Caco-2 (cell line): ENCODE measurements at regions not wholly inside any gene's neighbourhood (a gene's known extent, or its start where the extent isn't known, plus 50 kb on each side); places are given as distances from the start of the nearest gene placed in this dataset.

Experiments used
- BruUV-seq: library from RNA; stranded (reverse); fragments of 400-500 nt; replicated peaks from 2 replicates; lab custom pipeline; 2021; lab: Mats Ljungman, UMichigan
- CTCF ChIA-PET: fragments of 300-600 bp; sonication (Branson Sonifier 250); formaldehyde crosslinking; loops from one replicate; lab custom pipeline; 2022; ENCODE audit warnings: antibody characterized with exemption; lab: Charles Lee
- POLR2A ChIA-PET: fragments of 300-600 bp; sonication (Branson Sonifier 250); formaldehyde crosslinking; loops from one replicate; lab custom pipeline; 2022; ENCODE audit warnings: antibody characterized with exemption; lab: Charles Lee
- DNase-seq, 2 experiments: peaks; one replicate each; pipeline versions ENCODE4 v3.0.0 to v3.0.0-alpha.2; 2020 to 2022
- H3K27me3 ChIP-seq: replicated peaks from 2 replicates; pipeline ENCODE4 v1.6.0; 2011; ENCODE audit warnings: low read length; ENCODE audit not compliant: control insufficient read depth, insufficient read depth
- H3K36me3 ChIP-seq: 2 replicates; pipeline ENCODE4 v1.5.1; 2011; ENCODE audit warnings: low read length; ENCODE audit not compliant: control insufficient read depth, insufficient read depth
- H3K4me1 ChIP-seq: fragments of 250-450 bp; sonication (Bioruptor Pico); 2 replicates; pipeline ENCODE4 v1.5.1; 2020; ENCODE audit warnings: mild to moderate bottlenecking
- H3K4me3 ChIP-seq: 2 replicates; pipeline ENCODE4 v1.5.1; 2011; ENCODE audit warnings: low read depth, mild to moderate bottlenecking, control low read depth, low read length
- H3K9me3 ChIP-seq: fragments of 250-450 bp; sonication (Bioruptor Pico); 2 replicates; pipeline ENCODE4 v1.5.1; 2020; ENCODE audit warnings: mild to moderate bottlenecking, moderate library complexity
- H3K27ac Mint-ChIP-seq: one replicate; pipeline ENCODE4 v1.8.0; 2022; ENCODE audit warnings: mixed read lengths; ENCODE audit not compliant: unreplicated experiment
- H3K27me3 Mint-ChIP-seq: one replicate; pipeline ENCODE4 v1.8.0; 2022; ENCODE audit warnings: mixed read lengths; ENCODE audit not compliant: insufficient read depth, unreplicated experiment
- H3K36me3 Mint-ChIP-seq: one replicate; pipeline ENCODE4 v1.8.0; 2022; ENCODE audit warnings: mild to moderate bottlenecking, mixed read lengths; ENCODE audit not compliant: insufficient read depth, unreplicated experiment
- H3K4me1 Mint-ChIP-seq: one replicate; pipeline ENCODE4 v1.8.0; 2022; ENCODE audit warnings: low read depth, mixed read lengths; ENCODE audit not compliant: unreplicated experiment
- H3K4me3 Mint-ChIP-seq: one replicate; pipeline ENCODE4 v1.8.0; 2022; ENCODE audit warnings: mild to moderate bottlenecking, moderate library complexity, mixed read lengths; ENCODE audit not compliant: unreplicated experiment
- H3K9me3 Mint-ChIP-seq: one replicate; pipeline ENCODE4 v1.8.0; 2022; ENCODE audit warnings: mixed read lengths; ENCODE audit not compliant: unreplicated experiment
- CTCF ChIP-seq, 2 experiments: fragments of 200-600 bp in 1 of 2; IDR thresholded peaks; 1 replicate in 1 of 2; 2 replicates in 1 of 2; pipeline versions ENCODE4 v1.5.1 to v1.8.0; 2011 to 2022; ENCODE audit warnings: antibody characterized with exemption in 1 of 2, control low read depth in 1 of 2, inconsistent platforms in 1 of 2, low read depth in 1 of 2, low read length in 1 of 2, mild to moderate bottlenecking in 1 of 2, moderate library complexity in 1 of 2; ENCODE audit not compliant: insufficient read depth in 1 of 2, severe bottlenecking in 1 of 2, unreplicated experiment in 1 of 2
- intact Hi-C: fragments of 100-400 bp; cut with micrococcal nuclease; formaldehyde crosslinking; loops from one replicate; pipeline ENCODE4 v1.10.0; 2022; ENCODE audit not compliant: unreplicated experiment

- Mint-ChIP-seq H3K4me1 (no peaks in the 10 kb centered on the region), H3K36me3 (no peaks in the 10 kb centered on the region), H3K4me3 (no peak overlapping the region), H3K9me3 (peaks cover 9% of the 10 kb centered on the region), H3K27me3 (no peaks in the 10 kb centered on the region), H3K27ac (no peak overlapping the region)
- intact Hi-C loops = no loop called here
- ChIA-PET POLR2A (no interaction called here), CTCF (no interaction called here)
- Histone ChIP-seq H3K9me3 (no peaks in the 10 kb centered on the region), H3K27me3 (no peaks in the 10 kb centered on the region), H3K4me1 (no peaks in the 10 kb centered on the region), H3K36me3 (no peaks in the 10 kb centered on the region), H3K4me3 (no peak overlapping the region)
- TF ChIP-seq CTCF (IDR thresholded peaks at IDR 0.05; ENCODE audit: insufficient read depth in 1 of 2, low read depth in 1 of 2, low read length in 1 of 2, severe bottlenecking in 1 of 2, unreplicated experiment in 1 of 2) = no peak
- BruUV-seq = no TSS peak
- no peak for DNase-seq
These were observed 80.7 kb downstream of the TFAP2B start for GRCh38 chr6:50899306-50899870.

GRCh38 chr6:50902260-50902659 is 83.6 kb downstream of the TFAP2B start:
- CTCF ChIA-PET = no interaction called here

GRCh38 chr6:50905297-50905696 is 86.6 kb downstream of the TFAP2B start:
- TF ChIP-seq CTCF (IDR thresholded peaks at IDR 0.05; ENCODE audit: insufficient read depth in 1 of 2, low read depth in 1 of 2, low read length in 1 of 2, severe bottlenecking in 1 of 2, unreplicated experiment in 1 of 2) = no peak
- Histone ChIP-seq H3K4me3 (no peak overlapping the region), H3K27me3 (no peaks in the 10 kb centered on the region), H3K36me3 (no peaks in the 10 kb centered on the region), H3K9me3 (no peaks in the 10 kb centered on the region), H3K4me1 (no peaks in the 10 kb centered on the region)
- Mint-ChIP-seq H3K4me3 (no peak overlapping the region), H3K4me1 (no peaks in the 10 kb centered on the region), H3K27ac (no peak overlapping the region), H3K9me3 (no peaks in the 10 kb centered on the region), H3K27me3 (no peaks in the 10 kb centered on the region), H3K36me3 (no peaks in the 10 kb centered on the region)
- ChIA-PET CTCF (no interaction called here), POLR2A (no interaction called here)
- DNase-seq = no peak
- no TSS peak for BruUV-seq
- intact Hi-C loops = no loop called here

More at GRCh38 chr6:50902260-50902659, 83.6 kb downstream of the TFAP2B start:
- no TSS peak for BruUV-seq
- Histone ChIP-seq H3K4me3 (no peak overlapping the region), H3K4me1 (no peaks in the 10 kb centered on the region), H3K27me3 (no peaks in the 10 kb centered on the region), H3K9me3 (no peaks in the 10 kb centered on the region), H3K36me3 (no peaks in the 10 kb centered on the region)
- Mint-ChIP-seq H3K27me3 (no peaks in the 10 kb centered on the region), H3K4me3 (no peak overlapping the region), H3K4me1 (no peaks in the 10 kb centered on the region), H3K36me3 (no peaks in the 10 kb centered on the region), H3K9me3 (no peaks in the 10 kb centered on the region), H3K27ac (no peak overlapping the region)
- intact Hi-C loops = no loop called here
- TF ChIP-seq CTCF (IDR thresholded peaks at IDR 0.05; ENCODE audit: insufficient read depth in 1 of 2, low read depth in 1 of 2, low read length in 1 of 2, severe bottlenecking in 1 of 2, unreplicated experiment in 1 of 2) = no peak
- DNase-seq = no peak
- POLR2A ChIA-PET = no interaction called here
